DMS 273 (cell line): ENCODE measurements at regions not wholly inside any gene's neighbourhood (a gene's known extent, or its start where the extent isn't known, plus 50 kb on each side); places are given as distances from the start of the nearest gene placed in this dataset.

ENCODE experiments used
- DNase-seq: peaks from one replicate; lab custom pipeline; 2025; ENCODE audit not compliant: unreplicated experiment; lab: John Stamatoyannopoulos, UW

DNA sequence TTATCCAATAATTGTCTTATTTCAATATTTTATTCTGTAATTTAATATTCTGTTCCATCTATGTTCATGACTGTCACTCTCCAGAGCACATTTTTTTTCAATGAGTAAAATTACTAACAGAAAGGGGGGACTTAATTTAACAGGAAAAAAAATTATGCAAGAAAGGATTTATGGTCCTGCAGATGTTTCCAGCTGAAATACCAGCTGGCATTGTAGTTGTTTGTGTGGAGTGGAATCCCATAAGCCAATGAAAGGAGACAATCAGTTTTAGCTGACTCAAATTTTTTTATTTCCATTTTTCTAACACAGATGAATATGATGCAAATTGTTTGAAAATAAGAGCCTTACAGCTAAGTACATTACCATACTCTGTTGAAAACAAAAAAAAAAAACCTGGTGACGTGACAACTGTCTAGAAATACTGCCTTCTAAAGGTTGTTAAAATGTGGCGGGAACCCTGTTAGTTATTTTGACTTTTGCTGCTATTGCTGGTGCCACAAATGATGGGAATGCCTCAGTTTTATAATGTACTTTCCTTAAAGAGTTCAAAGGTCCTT is 389.1 kb downstream of the ETS1 start:
- no peak for DNase-seq

DNA sequence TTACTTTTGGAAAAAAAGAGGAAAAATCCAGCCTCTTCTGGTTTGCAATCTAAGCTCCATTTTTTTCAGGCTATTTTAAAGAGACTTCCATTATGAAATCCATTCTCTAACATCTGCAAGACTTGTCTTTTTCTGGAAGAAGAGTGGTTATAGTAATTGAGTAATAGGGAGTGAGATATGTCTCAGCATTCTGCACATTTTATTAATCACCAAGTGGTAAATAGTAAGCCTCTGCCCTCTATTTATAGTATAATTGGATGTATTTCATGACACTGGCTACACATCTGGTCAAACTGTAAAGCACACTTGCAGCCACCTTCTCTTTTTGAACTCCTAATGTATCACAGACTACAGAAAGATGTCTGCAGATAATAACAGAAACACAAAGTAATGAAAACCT is 391.1 kb downstream of the ETS1 start:
- DNase-seq, result no peak

GRCh38 chr11:128195756-128196155 is 391.6 kb downstream of the ETS1 start:
- no peak for DNase-seq

- DNase-seq, result no peak
Measured at GRCh38 chr11:128195057-128195751, 392.2 kb downstream of the ETS1 start.

GRCh38 chr11:128194216-128194615 is 393.1 kb downstream of the ETS1 start:
- DNase-seq, result no peak

DNA sequence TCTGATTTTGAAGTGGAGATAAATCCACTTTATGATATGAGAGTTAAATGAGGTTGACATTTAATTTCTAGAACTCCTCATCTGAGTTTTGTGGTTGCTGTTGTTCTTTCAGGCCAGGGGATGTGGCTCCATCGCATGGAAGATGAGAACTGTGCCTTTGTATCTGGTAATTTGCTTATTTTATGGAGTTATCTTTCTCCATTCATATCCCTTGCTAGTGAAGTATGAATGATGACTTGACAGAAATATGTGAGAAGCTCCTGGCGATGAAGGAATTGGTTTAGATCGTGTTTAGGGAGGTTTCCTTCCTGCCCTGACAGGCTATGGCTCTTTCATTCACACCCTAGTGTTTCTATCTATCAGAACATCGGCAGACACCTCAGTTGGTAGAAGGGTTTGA is 393.7 kb downstream of the ETS1 start:
- DNase-seq, result no peak

DNA sequence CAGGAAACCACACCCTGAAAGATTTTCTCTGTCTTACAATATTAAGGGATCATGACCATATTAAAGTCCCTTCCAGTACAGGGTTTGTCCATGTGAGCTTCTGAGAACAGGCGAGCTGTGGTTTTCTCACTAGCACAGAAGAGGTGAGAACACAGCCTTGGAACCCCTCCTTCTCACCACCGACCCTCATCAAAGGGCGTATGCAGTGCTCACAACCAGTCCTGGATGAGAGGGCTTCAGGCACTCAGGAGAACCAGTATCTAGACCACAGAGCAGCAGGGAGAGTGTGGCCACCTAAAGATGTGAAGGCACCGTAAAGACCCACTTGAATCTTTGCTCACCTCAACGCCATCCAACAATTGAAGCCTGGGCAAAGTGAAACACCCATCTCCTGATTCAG is 397.0 kb downstream of the ETS1 start:
- no peak for DNase-seq

- DNase-seq, result no peak
Measured at GRCh38 chr11:128189823-128190222, 397.5 kb downstream of the ETS1 start.

DNA sequence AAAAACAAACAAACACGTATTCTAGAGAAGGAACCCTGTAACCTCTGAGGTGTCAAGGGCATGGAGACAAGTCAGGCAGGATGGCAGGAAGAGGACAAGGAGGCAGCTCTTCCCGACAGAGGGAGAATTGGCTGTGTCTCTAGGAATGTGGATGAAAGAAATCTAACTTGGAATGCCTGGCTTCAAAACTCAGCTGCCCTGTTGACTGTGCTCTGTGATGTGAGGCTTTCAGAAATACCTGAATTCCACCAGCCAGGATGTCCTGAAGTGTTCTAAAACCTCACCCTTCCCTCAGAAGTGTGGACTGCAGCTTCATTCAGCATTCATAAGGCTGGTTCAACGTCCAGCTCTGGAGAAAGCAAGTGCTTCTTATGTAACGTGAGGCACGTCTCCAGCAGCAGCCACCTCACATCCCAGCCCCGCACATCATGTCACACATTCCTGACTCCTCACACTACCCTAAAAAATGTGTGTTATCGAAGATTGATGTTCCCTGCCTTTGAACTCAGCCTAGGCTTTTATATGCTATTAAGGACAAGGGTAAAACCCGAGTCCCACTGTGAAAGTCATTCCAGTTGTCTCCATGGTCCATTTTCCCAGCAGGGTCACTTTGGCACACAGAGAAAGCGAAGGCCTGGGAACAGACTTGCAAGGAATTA is 398.9 kb downstream of the ETS1 start:
- no peak for DNase-seq

DNA sequence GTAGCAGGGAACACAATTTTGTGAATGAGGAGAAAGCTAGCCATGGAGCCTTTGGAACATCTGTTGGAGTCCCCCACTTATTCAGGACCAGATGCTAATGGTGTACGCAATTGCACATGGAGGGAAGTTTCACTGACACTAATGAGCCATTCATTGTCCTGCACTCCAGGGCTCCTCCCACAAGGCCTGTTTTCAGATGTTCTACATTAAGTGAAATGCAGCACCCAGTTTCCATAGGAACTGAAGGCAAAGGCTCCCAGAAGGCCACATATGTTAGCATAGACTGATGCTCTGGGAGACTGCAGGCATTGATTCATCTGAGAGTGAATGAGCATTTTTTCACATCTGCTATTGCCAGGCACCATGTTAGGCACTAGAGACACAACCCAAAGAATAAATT is 399.5 kb downstream of the ETS1 start:
- DNase-seq, result peak; percentile 84

- no peak for DNase-seq
Measured at GRCh38 chr11:128187377-128187776, 400.0 kb downstream of the ETS1 start.

DNA sequence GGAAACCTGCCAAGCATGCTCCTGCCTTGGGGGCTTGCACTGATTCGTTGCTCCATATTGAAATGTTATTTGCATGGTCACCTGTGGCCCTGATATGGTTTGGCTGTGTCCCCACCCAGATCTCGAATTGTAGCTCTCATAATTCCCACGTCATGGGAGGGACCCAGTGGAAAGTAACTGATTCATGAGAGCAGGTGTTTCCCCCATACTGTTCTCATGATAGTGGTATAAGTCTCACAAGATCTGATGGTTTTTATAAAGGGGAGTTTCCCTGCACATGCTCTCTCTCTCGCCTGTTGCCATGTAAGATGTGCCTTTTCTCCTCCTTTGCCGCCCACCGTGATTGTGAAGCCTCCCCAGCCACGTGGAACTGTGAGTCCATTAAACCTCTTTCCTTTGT is 402.4 kb downstream of the ETS1 start:
- DNase-seq, result no peak

GRCh38 chr11:128182844-128183243 is 404.5 kb downstream of the ETS1 start:
- DNase-seq, result no peak

GRCh38 chr11:128181984-128182383 is 405.4 kb downstream of the ETS1 start:
- no peak for DNase-seq

DNA sequence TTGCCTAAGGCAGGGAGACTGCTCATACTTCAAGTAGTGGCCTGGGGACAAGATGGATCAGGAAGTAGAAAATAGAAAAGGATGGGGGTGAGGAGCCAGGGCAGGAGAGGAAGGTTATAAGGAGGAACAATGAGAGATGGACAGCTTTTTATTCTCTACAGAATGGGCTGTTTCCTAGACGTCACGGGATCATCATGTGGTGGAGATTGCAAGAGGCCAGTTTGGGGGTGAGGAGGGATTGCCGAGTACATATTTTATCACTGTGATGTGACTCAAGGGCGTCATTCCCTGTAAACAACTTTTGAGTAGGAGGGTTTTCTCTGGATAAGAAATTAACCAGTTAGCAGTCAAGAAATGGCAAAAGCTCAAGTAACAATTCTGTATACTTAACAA is 406.3 kb downstream of the ETS1 start:
- DNase-seq, result no peak

- no peak for DNase-seq
Measured at GRCh38 chr11:128180441-128181087, 406.8 kb downstream of the ETS1 start.

DNA sequence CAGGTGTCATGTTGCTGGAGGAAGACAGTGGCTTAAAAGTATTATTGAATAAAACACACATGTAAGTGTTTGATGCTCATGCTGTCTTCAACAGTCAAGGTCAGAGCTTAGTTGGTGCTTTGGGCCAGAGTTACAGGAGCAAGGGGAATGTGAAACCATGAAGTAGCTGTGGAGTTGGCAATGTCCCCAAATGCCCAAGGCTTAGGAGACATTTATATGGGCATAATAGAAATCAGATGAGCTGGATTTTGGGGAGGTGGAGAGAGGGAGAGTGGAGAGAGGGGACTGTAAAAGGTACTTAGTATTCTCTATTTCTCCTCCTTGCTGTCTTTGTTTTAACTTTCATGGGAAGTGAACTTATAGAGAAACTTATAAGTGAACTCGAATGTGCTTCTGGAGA is 407.8 kb downstream of the ETS1 start:
- DNase-seq, result peak; percentile 29

DNA sequence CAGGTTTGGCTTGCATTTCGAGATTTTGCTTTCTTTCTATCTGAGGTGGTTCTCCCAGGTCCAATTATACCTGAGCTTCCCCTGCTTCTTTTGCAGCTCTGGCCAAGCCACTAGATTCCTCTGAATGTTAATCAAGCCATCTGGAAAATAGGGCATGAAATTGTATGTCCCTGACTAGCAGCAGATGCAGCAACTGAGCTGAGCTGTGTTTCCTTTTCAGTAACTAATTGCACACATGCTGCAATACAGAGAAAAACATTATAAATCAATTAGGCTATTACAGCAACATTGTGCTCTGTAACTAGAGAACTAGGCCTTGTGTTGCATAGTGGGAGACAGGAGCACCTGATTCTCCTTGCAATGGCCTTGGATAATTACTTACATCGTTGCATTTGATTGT is 408.3 kb downstream of the ETS1 start:
- DNase-seq, result peak; percentile 53

- peak; percentile 58 for DNase-seq
Measured at GRCh38 chr11:128174465-128175291, 412.7 kb downstream of the ETS1 start.

DNA sequence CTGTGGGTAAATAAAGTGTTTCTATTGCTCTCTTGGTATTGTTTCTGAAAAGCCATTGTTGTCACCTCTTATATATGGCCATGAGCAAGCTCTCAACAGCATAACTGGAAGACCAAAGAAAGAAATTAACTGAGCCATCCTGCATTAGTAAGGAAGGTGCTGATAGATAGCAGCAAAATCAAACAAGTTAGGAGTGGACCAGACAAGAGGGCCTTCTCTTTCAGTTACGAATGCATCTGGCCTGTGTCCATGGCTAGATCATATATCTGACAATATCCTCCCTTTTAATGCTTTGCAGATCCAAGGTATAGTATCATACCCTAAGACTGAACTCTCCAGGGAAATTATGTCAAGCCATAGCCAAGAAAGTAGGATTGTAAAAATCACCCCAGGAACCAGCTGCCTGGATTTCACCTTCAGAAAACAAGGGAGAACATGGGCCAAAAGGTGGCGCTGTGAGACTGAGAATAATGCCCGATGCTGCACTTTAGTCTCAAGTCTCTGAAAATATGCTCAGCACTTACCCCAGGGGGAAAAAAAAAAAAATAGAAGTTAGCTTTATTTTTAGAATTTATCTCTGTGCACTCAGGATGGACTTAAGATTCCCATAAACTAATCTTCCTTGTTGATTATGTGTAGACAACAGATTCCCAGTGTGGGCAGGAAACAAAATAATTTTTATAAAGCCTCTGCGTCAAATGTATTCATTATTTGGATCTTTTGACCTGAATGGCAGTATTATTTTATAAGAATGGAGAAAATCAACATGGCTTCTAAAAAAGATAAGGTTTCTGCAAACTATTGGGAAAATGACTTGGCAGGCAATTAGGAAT is 415.1 kb downstream of the ETS1 start:
- peak; percentile 82 for DNase-seq
